IMR-90 (cell line): ENCODE measurements at regions not wholly inside any gene's neighbourhood (a gene's known extent, or its start where the extent isn't known, plus 50 kb on each side); places are given as distances from the start of the nearest gene placed in this dataset.
A peak's percentile ranks its signal among the peaks of the same experiment; 100 is the strongest.

Experiments
- ATAC-seq: fragments of 200-7000 bp; cut with Tn5 transposase; 2 replicates; pipeline ENCODE4 v1.9.1; 2020; ENCODE audit warnings: low read depth, mild to moderate bottlenecking, moderate library complexity
- BruUV-seq: library from RNA; stranded (reverse); fragments of 400-500 nt; replicated peaks from 2 replicates; lab custom pipeline; 2021; lab: Mats Ljungman, UMichigan
- CTCF ChIA-PET: fragments of 300-600 bp; formaldehyde crosslinking; extraction: SDS; loops from one replicate; lab custom pipeline; 2021; ENCODE audit warnings: antibody characterized with exemption; lab: Yijun Ruan, JAX
- POLR2A ChIA-PET: fragments of 300-600 bp; sonication (Branson Sonifier 250); formaldehyde crosslinking; loops from one replicate; lab custom pipeline; 2022; ENCODE audit warnings: antibody characterized with exemption; ENCODE audit not compliant: unreplicated experiment; lab: Charles Lee
- DNase-seq: peaks from one replicate; pipeline ENCODE4 v3.0.0; 2013
- H2AFZ ChIP-seq: replicated peaks from 2 replicates; pipeline ENCODE3; 2013; ENCODE audit warnings: low read length, mild to moderate bottlenecking; ENCODE audit not compliant: poor library complexity
- H2AK5ac ChIP-seq: 2 replicates; pipeline ENCODE4 v1.6.1; 2013; ENCODE audit warnings: low read depth, low read length, inconsistent platforms
- H2AK9ac ChIP-seq: replicated peaks from 2 replicates; pipeline ENCODE3; 2013; ENCODE audit warnings: mild to moderate bottlenecking, low read depth, low read length, moderate library complexity; ENCODE audit not compliant: poor library complexity
- H2BK120ac ChIP-seq: 2 replicates; pipeline ENCODE4 v1.6.1; 2013; ENCODE audit warnings: low read depth, low read length, inconsistent platforms
- H2BK15ac ChIP-seq: 3 replicates; pipeline ENCODE4 v1.6.1; 2013; ENCODE audit warnings: low read depth, low read length, inconsistent platforms
- H2BK20ac ChIP-seq: 2 replicates; pipeline ENCODE4 v1.6.1; 2013; ENCODE audit warnings: low read depth, mild to moderate bottlenecking, inconsistent platforms, low read length, moderate library complexity
- H2BK5ac ChIP-seq: 2 replicates; pipeline ENCODE4 v1.6.1; 2013; ENCODE audit warnings: mild to moderate bottlenecking, low read depth, low read length, inconsistent platforms; ENCODE audit not compliant: poor library complexity, severe bottlenecking
- H3K14ac ChIP-seq: replicated peaks from 2 replicates; pipeline ENCODE4 v1.6.1; 2013; ENCODE audit warnings: low read depth, low read length, inconsistent platforms
- H3K18ac ChIP-seq: 2 replicates; pipeline ENCODE4 v1.6.1; 2013; ENCODE audit warnings: low read depth, low read length, control low read depth
- H3K23ac ChIP-seq: 2 replicates; pipeline ENCODE4 v1.6.1; 2013; ENCODE audit warnings: low read depth, low read length, inconsistent platforms
- H3K27ac ChIP-seq: 2 replicates; pipeline ENCODE4 v1.5.1; 2013; ENCODE audit warnings: mild to moderate bottlenecking, control low read depth, low read length; ENCODE audit not compliant: insufficient read depth
- H3K27me3 ChIP-seq: 2 replicates; pipeline ENCODE4 v1.6.1; 2013; ENCODE audit warnings: low read length; ENCODE audit not compliant: control insufficient read depth, insufficient read depth
- H3K36me3 ChIP-seq: 2 replicates; pipeline ENCODE4 v1.6.1; 2013; ENCODE audit warnings: low read length, mixed read lengths; ENCODE audit not compliant: control insufficient read depth, insufficient read depth
- H3K4ac ChIP-seq: 2 replicates; pipeline ENCODE4 v1.6.1; 2013; ENCODE audit warnings: low read depth, low read length, inconsistent platforms
- H3K4me1 ChIP-seq: 2 replicates; pipeline ENCODE4 v1.6.1; 2013; ENCODE audit warnings: low read length, mixed read lengths; ENCODE audit not compliant: control insufficient read depth, insufficient read depth
- H3K4me2 ChIP-seq: 2 replicates; pipeline ENCODE4 v1.6.1; 2013; ENCODE audit warnings: low read depth, mild to moderate bottlenecking, control low read depth, low read length, moderate library complexity
- H3K4me3 ChIP-seq: 2 replicates; pipeline ENCODE4 v1.5.1; 2013; ENCODE audit warnings: low read depth, mild to moderate bottlenecking, control low read depth, low read length, moderate library complexity; ENCODE audit not compliant: insufficient read depth
- H3K56ac ChIP-seq: 2 replicates; pipeline ENCODE4 v1.6.1; 2013; ENCODE audit warnings: low read length, inconsistent platforms; ENCODE audit not compliant: insufficient read depth; ENCODE audit errors: extremely low read depth
- H3K79me1 ChIP-seq, 2 experiments: 2 replicates each; pipeline ENCODE4 v1.6.1; 2013; ENCODE audit warnings: low read length in 2 of 2, inconsistent platforms in 1 of 2, low read depth in 1 of 2
- H3K9ac ChIP-seq: 2 replicates; pipeline ENCODE4 v1.6.1; 2013; ENCODE audit warnings: low read depth, low read length, control low read depth
- H3K9me1 ChIP-seq: 2 replicates; pipeline ENCODE4 v1.6.1; 2013; ENCODE audit warnings: low read length, inconsistent platforms; ENCODE audit not compliant: insufficient read depth
- H3K9me3 ChIP-seq: 2 replicates; pipeline ENCODE4 v1.6.1; 2013; ENCODE audit warnings: low read length; ENCODE audit not compliant: control insufficient read depth, insufficient read depth
- H4K20me1 ChIP-seq: 2 replicates; pipeline ENCODE4 v1.6.1; 2013; ENCODE audit warnings: low read length, inconsistent platforms; ENCODE audit not compliant: insufficient read depth
- H4K5ac ChIP-seq: 2 replicates; pipeline ENCODE4 v1.6.1; 2013; ENCODE audit warnings: mild to moderate bottlenecking, low read depth, low read length, control low read depth
- H4K8ac ChIP-seq, 2 experiments: 2 replicates each; pipeline ENCODE4 v1.6.1; 2013; ENCODE audit warnings: low read depth in 2 of 2, low read length in 2 of 2, control low read depth in 1 of 2, inconsistent platforms in 1 of 2
- H4K91ac ChIP-seq: 2 replicates; pipeline ENCODE4 v1.6.1; 2013; ENCODE audit warnings: low read depth, low read length, inconsistent platforms; ENCODE audit not compliant: insufficient read depth
- BHLHE40 ChIP-seq: fragments of 150-350 bp; IDR thresholded peaks from 2 replicates; pipeline ENCODE4 v1.6.1; 2016; ENCODE audit warnings: mild to moderate bottlenecking, low read depth, low read length
- CHD1 ChIP-seq: IDR thresholded peaks from 2 replicates; pipeline ENCODE4 v1.6.1; 2012; ENCODE audit warnings: low read depth, low read length, improper control_type of control experiment
- CTCF ChIP-seq: conservative IDR thresholded peaks from 2 replicates; pipeline ENCODE4 v1.5.1; 2012; ENCODE audit warnings: mild to moderate bottlenecking, low read depth, low read length, improper control_type of control experiment
- MAZ ChIP-seq: IDR thresholded peaks from 2 replicates; pipeline ENCODE4 v1.6.1; 2012; ENCODE audit warnings: low read depth, mild to moderate bottlenecking, low read length, improper control_type of control experiment, moderate library complexity, borderline replicate concordance
- NFE2L2 ChIP-seq: fragments of 150-350 bp; IDR thresholded peaks from 2 replicates; pipeline ENCODE4 v1.6.1; 2016; ENCODE audit warnings: low read depth, mild to moderate bottlenecking, low read length
- RCOR1 ChIP-seq: IDR thresholded peaks from 2 replicates; pipeline ENCODE4 v1.6.1; 2012; ENCODE audit warnings: mild to moderate bottlenecking, low read length, improper control_type of control experiment; ENCODE audit not compliant: insufficient replicate concordance
- WGBS, 2 experiments: methylation state at CpG; one replicate each; pipeline versions ENCODE4 v1.1.5 to v1.1.7; 2013; ENCODE audit warnings: missing lambda C conversion rate in 2 of 2; ENCODE audit not compliant: insufficient read length in 1 of 2; ENCODE audit errors: extremely low coverage in 2 of 2; 5-methylcytosine and 5-hydroxymethylcytosine counted together
- dilution Hi-C: fragments of 300-500 bp; cut with HindIII; formaldehyde crosslinking; loops from one replicate; pipeline ENCODE4 v1.14.3; 2018; ENCODE audit warnings: low sequenced_read_pairs; ENCODE audit not compliant: unreplicated experiment
- in situ Hi-C: fragments of 300-500 bp; cut with MboI; formaldehyde crosslinking; loops from 3 replicates; pipeline ENCODE4 v1.14.3; 2019; ENCODE audit warnings: low sequenced_read_pairs, inconsistent platforms, mixed read lengths
- intact Hi-C: fragments of 100-400 bp; cut with micrococcal nuclease; formaldehyde crosslinking; loops from 2 replicates; pipeline ENCODE4 v1.10.0; 2022
- TF ChIP-seq, protein P1 (sequence below): fragments of 150-350 bp; IDR thresholded peaks from 2 replicates; pipeline ENCODE4 v1.6.1; 2016; ENCODE audit warnings: low read depth, mild to moderate bottlenecking, low read length, moderate library complexity, borderline replicate concordance

- BruUV-seq: no TSS peak
- WGBS, 2 experiments: no CpG with 5 or more reads among the region's 5 CpGs
- H4K8ac ChIP-seq: no peak overlapping the region
- no peak overlapping the region for H4K91ac ChIP-seq
- H3K79me1 ChIP-seq: no peaks in the 10 kb centered on the region
- no peaks in the 10 kb centered on the region for H3K4me1 ChIP-seq
- H2BK15ac ChIP-seq: no peak overlapping the region
- dilution Hi-C loops (no loop called here), in situ Hi-C loops (no loop called here), intact Hi-C loops (no loop called here)
- H3K18ac ChIP-seq: no peak overlapping the region
- H3K56ac ChIP-seq: no peak overlapping the region
- H3K27me3 ChIP-seq: peaks cover 1% of the 10 kb centered on the region; the same call in 1 of the 2 replicates
- no peak overlapping the region for H3K4me3 ChIP-seq
- H3K23ac ChIP-seq: no peak overlapping the region
- no peaks in the 10 kb centered on the region for H3K9me1 ChIP-seq
- H3K4me2 ChIP-seq: no peak overlapping the region
- H2BK5ac ChIP-seq: no peak overlapping the region
- CTCF ChIA-PET: no interaction called here
- H2BK120ac ChIP-seq: no peak overlapping the region
- H4K5ac ChIP-seq: no peak overlapping the region
- H3K14ac ChIP-seq: no peak overlapping the region
- no peaks in the 10 kb centered on the region for H3K36me3 ChIP-seq
- DNase-seq (peak; percentile 34), ATAC-seq (no peak)
- H2AFZ ChIP-seq: no peak overlapping the region
- no peak overlapping the region for H2AK9ac ChIP-seq
- no peaks in the 10 kb centered on the region for H4K20me1 ChIP-seq
- TF ChIP-seq RCOR1 (no peak), CHD1 (no peak), NFE2L2 (no peak), BHLHE40 (no peak), CTCF (no peak), MAZ (no peak)
- TF ChIP-seq, protein P1, sequence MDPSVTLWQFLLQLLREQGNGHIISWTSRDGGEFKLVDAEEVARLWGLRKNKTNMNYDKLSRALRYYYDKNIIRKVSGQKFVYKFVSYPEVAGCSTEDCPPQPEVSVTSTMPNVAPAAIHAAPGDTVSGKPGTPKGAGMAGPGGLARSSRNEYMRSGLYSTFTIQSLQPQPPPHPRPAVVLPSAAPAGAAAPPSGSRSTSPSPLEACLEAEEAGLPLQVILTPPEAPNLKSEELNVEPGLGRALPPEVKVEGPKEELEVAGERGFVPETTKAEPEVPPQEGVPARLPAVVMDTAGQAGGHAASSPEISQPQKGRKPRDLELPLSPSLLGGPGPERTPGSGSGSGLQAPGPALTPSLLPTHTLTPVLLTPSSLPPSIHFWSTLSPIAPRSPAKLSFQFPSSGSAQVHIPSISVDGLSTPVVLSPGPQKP: no peak
- H3K9me3 ChIP-seq: no peaks in the 10 kb centered on the region
- no peak overlapping the region for H2AK5ac ChIP-seq
- H3K9ac ChIP-seq: no peak overlapping the region
- H2BK20ac ChIP-seq: no peak overlapping the region
- POLR2A ChIA-PET: no interaction called here
- no peak overlapping the region for H3K4ac ChIP-seq
- no peak overlapping the region for H3K27ac ChIP-seq
Measured at GRCh38 chr9:3768286-3768685, 242.5 kb upstream of the RFX3 start.
